C4-2B (cell line): ENCODE measurements at regions not wholly inside any gene's neighbourhood (a gene's known extent, or its start where the extent isn't known, plus 50 kb on each side); places are given as distances from the start of the nearest gene placed in this dataset.
A peak's percentile ranks its signal among the peaks of the same experiment; 100 is the strongest.

Experiments
- H3K27ac ChIP-seq: fragments of 450-650 bp; 2 replicates; pipeline ENCODE4 v1.5.1; 2017
- ZFX ChIP-seq: fragments of 450-650 bp; IDR thresholded peaks from 2 replicates; pipeline ENCODE4 v1.6.1; 2017
- TF ChIP-seq, protein P1 (sequence below): fragments of 450-650 bp; conservative IDR thresholded peaks from 2 replicates; pipeline ENCODE4 v1.5.1; 2017; ENCODE audit warnings: mild to moderate bottlenecking

GRCh38 chr18:56358608-56359280, 279.6 kb downstream of the TXNL1 start:
- no peak overlapping the region for H3K27ac ChIP-seq
- TF ChIP-seq, protein P1, sequence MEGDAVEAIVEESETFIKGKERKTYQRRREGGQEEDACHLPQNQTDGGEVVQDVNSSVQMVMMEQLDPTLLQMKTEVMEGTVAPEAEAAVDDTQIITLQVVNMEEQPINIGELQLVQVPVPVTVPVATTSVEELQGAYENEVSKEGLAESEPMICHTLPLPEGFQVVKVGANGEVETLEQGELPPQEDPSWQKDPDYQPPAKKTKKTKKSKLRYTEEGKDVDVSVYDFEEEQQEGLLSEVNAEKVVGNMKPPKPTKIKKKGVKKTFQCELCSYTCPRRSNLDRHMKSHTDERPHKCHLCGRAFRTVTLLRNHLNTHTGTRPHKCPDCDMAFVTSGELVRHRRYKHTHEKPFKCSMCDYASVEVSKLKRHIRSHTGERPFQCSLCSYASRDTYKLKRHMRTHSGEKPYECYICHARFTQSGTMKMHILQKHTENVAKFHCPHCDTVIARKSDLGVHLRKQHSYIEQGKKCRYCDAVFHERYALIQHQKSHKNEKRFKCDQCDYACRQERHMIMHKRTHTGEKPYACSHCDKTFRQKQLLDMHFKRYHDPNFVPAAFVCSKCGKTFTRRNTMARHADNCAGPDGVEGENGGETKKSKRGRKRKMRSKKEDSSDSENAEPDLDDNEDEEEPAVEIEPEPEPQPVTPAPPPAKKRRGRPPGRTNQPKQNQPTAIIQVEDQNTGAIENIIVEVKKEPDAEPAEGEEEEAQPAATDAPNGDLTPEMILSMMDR: 0 out of 2 replicates have a peak, but pooled peaks have one; percentile 6
- no peak for TF ChIP-seq ZFX

GRCh38 chr18:56353663-56354260, 284.6 kb downstream of the TXNL1 start:
- no peak overlapping the region for H3K27ac ChIP-seq
- TF ChIP-seq ZFX: no peak
- TF ChIP-seq, protein P1: no peak

DNA sequence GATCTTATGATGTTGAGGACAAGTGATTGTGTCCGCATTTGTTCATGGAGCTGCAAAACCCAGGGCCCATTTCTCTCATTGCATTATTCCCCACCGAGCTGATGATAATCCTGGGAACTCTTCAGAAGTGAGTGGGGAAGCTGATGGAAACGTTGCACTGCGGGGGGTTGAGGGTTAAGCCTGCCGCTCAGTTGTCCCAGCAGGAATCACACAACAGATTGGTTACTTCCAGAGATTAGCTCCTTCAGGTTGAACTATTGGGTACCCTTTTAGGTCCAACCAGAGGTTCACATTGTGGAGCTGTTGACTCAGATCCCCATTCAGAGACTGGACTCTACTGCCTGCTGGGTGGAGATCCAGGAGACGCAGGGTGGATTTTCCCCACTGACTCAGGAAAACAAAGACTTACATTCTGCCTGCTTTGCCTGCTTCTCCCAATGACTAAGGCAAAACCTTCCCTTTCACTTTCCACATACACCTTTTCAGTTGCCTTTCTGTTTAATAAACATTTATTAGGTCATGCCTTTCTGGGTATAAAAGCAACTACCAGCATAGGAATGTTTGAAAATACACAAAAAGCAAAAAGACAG, 286.4 kb downstream of the TXNL1 start:
- no peak overlapping the region for H3K27ac ChIP-seq
- TF ChIP-seq, protein P1: no peak
- TF ChIP-seq ZFX: no peak

DNA sequence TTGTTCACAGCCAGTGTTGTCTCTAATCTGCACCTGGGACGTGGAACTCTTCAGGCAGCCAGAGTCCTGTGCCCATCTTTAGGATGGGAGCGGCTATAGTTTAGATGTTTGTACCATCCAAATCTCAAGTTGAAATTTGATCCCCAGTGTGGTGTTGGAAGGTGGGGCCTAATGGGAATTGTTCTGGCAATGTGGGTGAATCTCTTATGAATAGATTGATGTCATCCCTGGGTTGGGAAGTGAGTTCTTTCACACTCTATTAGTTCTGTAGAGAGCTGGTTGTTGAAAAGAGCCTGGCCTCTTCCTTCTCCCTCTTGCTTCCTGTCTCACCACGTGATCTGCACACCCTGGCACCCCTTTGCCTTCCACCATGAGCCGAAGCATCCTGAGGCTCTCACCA, 300.9 kb downstream of the TXNL1 start:
- TF ChIP-seq, protein P1: no peak
- TF ChIP-seq ZFX: no peak
- H3K27ac ChIP-seq: no peak overlapping the region

DNA sequence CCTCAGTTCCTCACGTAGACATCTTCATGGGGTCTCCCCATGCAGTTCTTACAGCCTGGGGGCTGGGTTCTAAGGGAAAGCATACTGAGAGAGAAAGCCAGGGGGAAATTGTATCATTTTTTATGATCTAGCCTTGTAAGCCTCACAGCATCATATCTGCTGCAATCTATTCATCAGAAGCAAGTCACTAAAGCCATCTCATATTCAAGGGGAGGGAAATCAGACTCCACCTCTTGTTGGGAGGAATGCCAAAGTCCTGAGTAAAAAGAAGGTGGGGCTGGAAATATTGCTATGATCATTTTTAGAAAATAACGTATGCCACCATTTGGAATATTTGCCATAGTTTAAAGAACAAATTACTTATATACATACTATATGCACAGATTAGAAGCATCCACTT, 304.6 kb downstream of the TXNL1 start:
- no peak overlapping the region for H3K27ac ChIP-seq
- TF ChIP-seq ZFX: no peak
- TF ChIP-seq, protein P1: no peak

GRCh38 chr18:56333146-56333545, 305.2 kb downstream of the TXNL1 start:
- TF ChIP-seq ZFX: no peak
- TF ChIP-seq, protein P1: no peak
- H3K27ac ChIP-seq: no peak overlapping the region

GRCh38 chr18:56332371-56332770, 306.0 kb downstream of the TXNL1 start:
- no peak overlapping the region for H3K27ac ChIP-seq
- TF ChIP-seq, protein P1: no peak
- no peak for TF ChIP-seq ZFX
